A673 (cell line): ENCODE measurements at regions not wholly inside any gene's neighbourhood (a gene's known extent, or its start where the extent isn't known, plus 50 kb on each side); places are given as distances from the start of the nearest gene placed in this dataset.

Source experiments
- BruUV-seq: library from RNA; stranded (reverse); fragments of 400-500 nt; replicated peaks from 2 replicates; lab custom pipeline; 2021; lab: Mats Ljungman, UMichigan
- CTCF ChIA-PET: fragments of 300-600 bp; sonication (Branson Sonifier 250); formaldehyde crosslinking; loops from one replicate; lab custom pipeline; 2022; ENCODE audit warnings: antibody characterized with exemption; lab: Charles Lee
- POLR2A ChIA-PET: fragments of 300-600 bp; sonication (Branson Sonifier 250); formaldehyde crosslinking; loops from one replicate; lab custom pipeline; 2022; ENCODE audit warnings: antibody characterized with exemption; ENCODE audit not compliant: low non-redundant PET; lab: Charles Lee
- DNase-seq: peaks from one replicate; pipeline ENCODE4 v3.0.0-alpha.2; 2015; ENCODE audit warnings: low spot score
- H3K27ac ChIP-seq: fragments of 200-600 bp; sonication (generic); 2 replicates; pipeline ENCODE4 v1.5.1; 2016; ENCODE audit warnings: mixed run types, low read depth, mild to moderate bottlenecking, mixed read lengths, antibody characterized with exemption, low read length; ENCODE audit not compliant: poor library complexity, severe bottlenecking
- H3K27me3 ChIP-seq: fragments of 200-600 bp; sonication (generic); replicated peaks from 2 replicates; pipeline ENCODE4 v1.6.1; 2017; ENCODE audit warnings: mixed run types, low read depth, mild to moderate bottlenecking, mixed read lengths, antibody characterized with exemption, low read length; ENCODE audit not compliant: insufficient read depth, poor library complexity
- H3K36me3 ChIP-seq: fragments of 200-600 bp; sonication (generic); 2 replicates; pipeline ENCODE4 v1.6.1; 2016; ENCODE audit warnings: mixed run types, mild to moderate bottlenecking, mixed read lengths, antibody characterized with exemption, low read length; ENCODE audit not compliant: insufficient read depth, poor library complexity, severe bottlenecking
- H3K4me1 ChIP-seq: fragments of 200-600 bp; sonication (generic); 2 replicates; pipeline ENCODE4 v1.6.1; 2017; ENCODE audit warnings: mixed run types, mild to moderate bottlenecking, mixed read lengths, antibody characterized with exemption, low read length; ENCODE audit not compliant: insufficient read depth, poor library complexity, severe bottlenecking
- H3K4me3 ChIP-seq: fragments of 200-600 bp; sonication (generic); 2 replicates; pipeline ENCODE4 v1.5.1; 2016; ENCODE audit warnings: low read depth, mixed run types, mild to moderate bottlenecking, mixed read lengths, low read length; ENCODE audit not compliant: poor library complexity, severe bottlenecking
- H3K9me3 ChIP-seq: fragments of 200-600 bp; sonication (generic); 2 replicates; pipeline ENCODE4 v1.6.1; 2016; ENCODE audit warnings: mixed run types, low read depth, mild to moderate bottlenecking, mixed read lengths, antibody characterized with exemption, low read length; ENCODE audit not compliant: poor library complexity, severe bottlenecking
- CTCF ChIP-seq: fragments of 300-800, 200-600 bp; sonication (generic); conservative IDR thresholded peaks from 2 replicates; pipeline ENCODE4 v1.5.1; 2017; ENCODE audit warnings: low read depth, mild to moderate bottlenecking, antibody characterized with exemption, low read length, moderate library complexity, mixed read lengths
- EZH2 ChIP-seq: fragments of 200-600 bp; sonication (generic); IDR thresholded peaks from 2 replicates; pipeline ENCODE4 v1.6.1; 2017; ENCODE audit warnings: borderline replicate concordance, low read depth, mild to moderate bottlenecking, mixed read lengths, antibody characterized with exemption, low read length; ENCODE audit not compliant: poor library complexity, severe bottlenecking
- intact Hi-C: fragments of 100-400 bp; cut with micrococcal nuclease; formaldehyde crosslinking; loops from one replicate; pipeline ENCODE4 v1.10.0; 2022; ENCODE audit not compliant: unreplicated experiment

- no peak overlapping the region for H3K27ac ChIP-seq
- CTCF ChIA-PET: no interaction called here
- DNase-seq: no peak
- no peaks in the 10 kb centered on the region for H3K4me1 ChIP-seq
- POLR2A ChIA-PET: no interaction called here
- intact Hi-C loops: no loop called here
- no TSS peak for BruUV-seq
- H3K36me3 ChIP-seq: no peaks in the 10 kb centered on the region
- TF ChIP-seq CTCF (no peak), EZH2 (no peak)
- no peaks in the 10 kb centered on the region for H3K27me3 ChIP-seq
- H3K9me3 ChIP-seq: peaks cover 3% of the 10 kb centered on the region
- no peak overlapping the region for H3K4me3 ChIP-seq
Observed at GRCh38 chr5:20331826-20332225, 343.8 kb upstream of the CDH18 start.

DNA sequence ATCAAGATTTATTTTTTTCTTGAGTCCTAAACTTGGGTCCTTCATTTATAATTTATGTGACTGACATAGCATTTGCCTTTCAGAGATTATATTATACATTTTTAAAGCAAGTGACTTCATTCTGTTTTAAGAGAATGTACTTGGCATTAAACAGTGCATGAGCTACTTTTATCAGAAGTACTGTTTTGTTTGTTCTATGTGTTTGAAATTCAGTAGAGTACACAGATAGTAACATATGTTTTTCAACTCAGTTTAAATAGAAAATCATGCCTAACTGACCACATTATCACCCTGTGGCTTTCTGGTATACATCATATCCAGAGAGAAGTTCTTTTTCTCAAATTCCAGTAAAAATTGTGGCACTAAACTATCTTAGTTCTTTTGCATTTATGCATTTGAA lies 335.3 kb upstream of the CDH18 start:
- intact Hi-C loops: no loop called here
- no peaks in the 10 kb centered on the region for H3K9me3 ChIP-seq
- no peaks in the 10 kb centered on the region for H3K27me3 ChIP-seq
- CTCF ChIA-PET: no interaction called here
- H3K36me3 ChIP-seq: no peaks in the 10 kb centered on the region
- POLR2A ChIA-PET: no interaction called here
- H3K4me1 ChIP-seq: no peaks in the 10 kb centered on the region
- no peak overlapping the region for H3K4me3 ChIP-seq
- DNase-seq: no peak
- BruUV-seq: no TSS peak
- no peak overlapping the region for H3K27ac ChIP-seq
- no peak for TF ChIP-seq CTCF
- TF ChIP-seq EZH2: no peak

GRCh38 chr5:20307391-20307790 lies 319.4 kb upstream of the CDH18 start:
- ChIA-PET CTCF (no interaction called here), POLR2A (no interaction called here)
- DNase-seq: no peak
- intact Hi-C loops: no loop called here
- BruUV-seq: no TSS peak
- Histone ChIP-seq H3K27me3 (no peaks in the 10 kb centered on the region), H3K4me3 (no peak overlapping the region), H3K9me3 (no peaks in the 10 kb centered on the region), H3K27ac (no peak overlapping the region), H3K4me1 (no peaks in the 10 kb centered on the region), H3K36me3 (no peaks in the 10 kb centered on the region)
- no peak for TF ChIP-seq EZH2
- no peak for TF ChIP-seq CTCF
